ENCODE measurements at regions not wholly inside any gene's neighbourhood (a gene's known extent, or its start where the extent isn't known, plus 50 kb on each side); places are given as distances from the start of the nearest gene placed in this dataset.
"Not testable (repeated sequence)": the region's sequence is repeated elsewhere in the genome, so short reads cannot be mapped to it uniquely, and the experiment has no call there.

DNA sequence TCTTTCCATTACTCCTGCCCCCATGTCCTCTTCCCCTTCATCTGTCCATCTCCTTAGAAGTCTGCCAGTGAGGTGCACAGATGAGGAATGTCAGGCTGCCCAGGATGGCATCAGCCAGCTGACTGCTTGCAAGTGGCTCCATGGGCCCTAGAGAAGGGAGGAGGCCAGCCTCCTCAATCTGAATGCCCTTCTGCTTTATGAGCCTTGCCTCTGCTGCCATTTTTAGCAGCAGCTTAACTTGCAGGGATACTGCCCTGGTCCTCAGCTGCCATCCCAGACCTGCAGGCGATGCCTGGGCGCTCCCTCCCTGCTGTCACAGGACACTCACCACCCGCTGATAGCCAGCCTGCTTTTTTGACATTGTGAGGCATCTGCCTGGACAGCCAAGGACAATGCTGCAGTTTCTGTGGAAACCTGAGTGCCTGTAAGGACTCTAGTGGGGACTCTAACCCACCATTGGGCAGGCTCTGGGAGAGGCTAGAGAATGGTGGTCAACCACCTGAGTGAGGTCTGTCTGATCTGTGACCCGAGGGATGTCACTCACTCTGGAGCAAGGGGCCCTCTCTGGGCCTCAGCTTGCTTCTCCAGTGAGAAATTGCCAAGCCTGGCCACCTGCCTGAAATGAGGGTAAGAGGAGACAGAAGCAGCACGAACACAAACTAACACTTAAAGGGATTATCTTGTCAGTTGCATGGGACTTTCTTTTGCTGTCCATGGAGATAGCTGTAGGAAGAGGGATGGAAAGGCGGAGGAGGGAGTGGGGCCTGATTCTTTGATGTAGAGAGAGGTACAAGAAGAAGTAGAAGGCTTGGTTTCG, 185.0 kb downstream of the MIS18A start:
- DNase-seq (ENCODE audit: low read depth) = no peak

DNA sequence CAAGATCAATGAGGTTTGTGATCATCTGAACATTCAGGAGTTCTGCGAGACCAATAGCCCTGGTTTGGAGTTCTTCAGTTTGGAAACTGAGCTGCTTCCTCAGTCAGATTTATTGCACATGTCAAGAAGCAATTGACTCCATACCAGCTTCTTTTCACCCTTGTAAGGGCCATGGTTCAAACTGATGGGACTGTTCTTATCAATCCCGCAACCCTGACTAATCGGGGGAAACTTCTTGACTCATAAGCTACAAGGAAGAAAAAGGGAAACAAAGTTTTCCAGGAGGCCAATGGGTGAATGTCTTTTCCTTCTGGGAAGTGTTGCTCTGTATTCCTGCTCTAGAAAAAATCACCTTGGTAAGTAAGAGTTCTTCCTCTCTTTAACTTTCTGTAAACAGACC, 187.9 kb downstream of the MIS18A start:
- no peak for DNase-seq (ENCODE audit: low read depth)

DNA sequence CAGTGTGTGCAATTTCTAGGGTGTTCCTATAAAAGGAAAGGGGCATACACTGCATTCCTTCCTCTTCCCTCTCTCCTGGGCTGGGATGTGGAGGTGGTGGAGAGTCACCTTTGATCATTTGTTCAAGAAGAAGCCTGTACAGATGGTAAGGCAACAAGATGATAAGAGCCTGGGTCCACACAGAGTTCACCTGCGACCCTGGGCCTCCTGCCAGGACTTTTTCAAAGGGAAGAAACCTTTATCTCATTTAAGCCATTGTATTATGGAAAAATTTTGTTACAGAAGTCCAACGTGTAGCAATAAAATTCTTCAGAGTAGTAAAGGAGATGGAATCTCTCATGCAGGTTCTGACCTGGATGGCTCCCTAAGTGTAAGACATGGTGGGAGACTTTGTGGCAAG, 189.1 kb downstream of the MIS18A start:
- DNase-seq (ENCODE audit: low read depth) = no peak

- no peak for DNase-seq (ENCODE audit: low read depth)
Measured at GRCh38 chr21:32088471-32088870, 190.4 kb downstream of the MIS18A start.

DNA sequence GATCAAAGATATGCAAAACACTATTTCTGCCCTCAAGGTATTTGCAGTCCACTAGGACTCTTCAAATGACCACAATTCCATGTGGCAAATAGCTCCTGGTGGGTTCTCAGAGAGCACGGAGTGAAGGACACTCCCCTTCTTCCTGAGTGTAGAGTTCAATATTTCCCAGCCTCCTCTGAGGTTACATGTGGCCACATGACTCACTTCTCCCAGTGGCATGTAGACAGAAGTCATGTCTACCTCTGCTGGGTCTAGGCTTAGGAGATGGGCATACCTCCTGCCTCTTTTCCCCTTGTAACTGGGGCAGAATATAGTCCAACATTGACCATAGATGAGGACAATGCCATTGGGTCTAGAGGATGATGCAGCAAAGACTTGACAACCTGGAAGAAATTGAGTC, 191.4 kb downstream of the MIS18A start:
- no peak for DNase-seq (ENCODE audit: low read depth)

DNA sequence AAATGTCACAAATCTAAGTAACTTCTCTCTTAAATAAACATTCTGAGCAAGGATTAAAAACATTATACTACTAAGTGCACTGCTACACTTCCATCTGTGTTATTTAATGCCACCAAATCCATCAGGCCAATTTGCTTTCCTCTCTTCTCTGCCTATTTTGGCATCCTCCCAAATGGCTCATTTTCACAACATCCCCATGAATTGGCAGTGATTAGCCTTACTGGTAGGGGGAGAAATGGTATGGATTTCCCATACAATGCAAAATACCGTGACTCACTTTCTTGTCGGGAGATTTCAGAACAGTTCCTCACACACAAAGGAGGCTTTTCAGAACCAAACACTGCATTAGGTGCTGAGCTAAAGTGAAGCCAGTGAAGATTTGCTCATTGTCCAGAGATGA, 195.7 kb downstream of the MIS18A start:
- no peak for DNase-seq (ENCODE audit: low read depth)

DNA sequence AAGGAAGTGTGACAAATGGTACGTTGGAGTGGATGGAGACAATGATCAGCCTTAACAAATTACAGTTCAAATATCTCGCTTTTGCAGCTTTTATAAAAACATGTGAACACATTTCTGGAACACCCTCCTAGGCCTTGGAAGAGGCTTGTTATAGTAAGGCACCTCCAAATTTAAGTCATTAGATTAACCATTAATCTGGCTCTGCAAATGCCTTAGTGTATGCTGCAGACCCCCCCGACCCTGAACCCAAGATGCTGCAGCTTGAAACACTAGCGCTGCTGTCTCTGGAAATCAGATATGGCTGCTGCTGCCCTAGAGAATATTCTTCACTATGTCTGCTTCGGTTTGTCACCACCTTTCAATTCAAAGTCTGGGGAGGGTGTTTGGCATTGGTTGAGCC, 196.4 kb downstream of the MIS18A start:
- no peak for DNase-seq (ENCODE audit: low read depth)

DNA sequence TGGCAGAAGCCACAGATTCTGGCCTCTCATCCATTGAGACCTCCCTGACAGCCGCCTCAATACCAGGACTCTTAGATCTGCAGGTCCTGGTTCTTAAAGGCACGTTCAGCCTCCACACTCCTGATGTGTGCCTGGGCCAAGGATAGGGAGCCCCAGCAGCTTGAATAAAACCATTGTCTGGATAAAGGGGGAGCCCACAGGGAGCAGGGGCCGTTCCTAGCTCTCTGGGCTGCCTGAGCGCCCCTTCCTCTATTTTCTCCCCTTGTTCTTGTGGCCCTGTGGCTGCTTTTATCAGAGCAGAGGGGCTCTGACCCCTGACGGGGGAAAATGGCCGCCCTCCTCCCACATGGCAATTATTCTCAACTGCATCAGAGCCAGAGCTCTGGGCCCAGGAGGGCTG, 200.8 kb downstream of the HUNK start:
- no peak for DNase-seq (ENCODE audit: low read depth)

GRCh38 chr21:32073190-32073589, 200.4 kb downstream of the HUNK start:
- DNase-seq (ENCODE audit: low read depth) = no peak

DNA sequence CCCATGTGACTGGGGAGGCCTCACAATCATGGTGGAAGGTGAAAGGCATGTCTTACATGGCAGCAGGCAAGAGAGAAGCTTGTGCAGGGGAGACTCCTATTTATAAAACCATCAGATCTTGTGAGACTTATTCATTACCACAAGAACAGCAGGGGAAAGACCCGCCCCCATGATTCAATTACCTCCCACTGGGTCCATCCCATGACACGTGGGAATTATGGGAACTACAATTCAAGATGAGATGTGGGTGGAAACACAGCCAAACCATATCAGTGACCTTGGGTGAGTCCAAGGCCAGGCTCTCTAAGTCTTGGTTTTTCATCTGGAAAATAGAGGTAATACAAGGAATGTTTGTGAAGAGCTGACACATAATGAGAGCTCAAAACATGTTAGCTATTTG, 198.8 kb downstream of the HUNK start:
- DNase-seq (ENCODE audit: low read depth) = not testable (repeated sequence)

DNA sequence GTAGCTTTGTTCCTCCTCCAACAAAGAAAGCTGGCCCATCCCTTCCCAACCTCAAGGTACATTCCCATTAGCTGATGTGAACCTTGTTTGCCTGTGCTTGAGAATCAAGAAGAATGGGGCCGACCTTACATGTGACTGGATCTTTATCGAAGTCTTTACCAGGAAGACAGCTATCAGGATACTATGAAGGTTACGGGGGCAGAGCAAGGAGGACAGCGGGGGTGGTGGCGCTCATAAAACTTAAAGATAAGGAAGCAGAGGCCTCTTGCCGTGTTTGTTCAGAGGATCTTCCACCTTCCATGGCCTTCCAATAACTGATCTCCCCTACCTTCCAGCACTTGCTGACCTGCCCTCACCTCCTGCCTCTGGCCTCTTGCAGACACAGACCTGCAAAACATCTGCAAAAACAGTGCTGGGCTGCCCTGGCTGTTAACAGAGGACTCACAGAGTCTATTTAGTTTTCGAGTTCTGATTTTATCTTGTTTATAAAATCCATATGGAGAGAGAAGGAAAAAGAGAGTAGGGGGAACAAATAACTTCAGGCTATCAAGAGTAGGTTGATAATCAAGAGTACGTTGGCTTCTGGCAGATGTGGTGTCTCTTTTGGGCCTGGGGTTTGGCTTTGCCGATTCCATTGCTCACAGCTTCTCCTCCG, 198.0 kb downstream of the HUNK start:
- DNase-seq (ENCODE audit: low read depth) = no peak

GRCh38 chr21:32070126-32070525, 197.3 kb downstream of the HUNK start:
- no peak for DNase-seq (ENCODE audit: low read depth)

DNA sequence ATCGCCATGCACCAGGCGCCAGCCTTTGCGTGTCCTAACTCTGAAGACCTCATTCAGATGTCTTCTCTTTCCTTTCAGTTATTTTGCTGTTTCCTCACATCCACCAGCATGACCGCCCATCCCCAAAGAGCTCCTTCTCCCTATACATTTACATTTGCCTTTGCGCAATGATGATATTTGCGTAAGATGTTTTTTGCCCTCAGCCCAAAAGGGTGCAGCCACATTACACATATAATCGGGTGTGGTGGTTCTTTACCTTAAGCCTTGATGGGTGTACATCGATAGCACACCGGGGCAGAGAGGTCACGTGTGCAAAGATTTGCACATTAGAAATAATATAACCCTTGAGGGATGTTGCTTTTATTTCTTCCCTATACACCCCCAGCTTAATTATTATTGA, 192.8 kb downstream of the HUNK start:
- no peak for DNase-seq (ENCODE audit: low read depth)

- DNase-seq (ENCODE audit: low read depth) = no peak
Measured at GRCh38 chr21:32064281-32064910, 191.6 kb downstream of the HUNK start.

- DNase-seq (ENCODE audit: low read depth) = no peak
Measured at GRCh38 chr21:32062591-32063227, 189.9 kb downstream of the HUNK start.

- no peak for DNase-seq (ENCODE audit: low read depth)
Measured at GRCh38 chr21:32061729-32062128, 188.9 kb downstream of the HUNK start.

- no peak for DNase-seq (ENCODE audit: low read depth)
Measured at GRCh38 chr21:32056791-32057190, 184.0 kb downstream of the HUNK start.

- no peak for DNase-seq (ENCODE audit: low read depth)
Measured at GRCh38 chr21:32055305-32055704, 182.5 kb downstream of the HUNK start.
